ENCODE measurements at regions not wholly inside any gene's neighbourhood (a gene's known extent, or its start where the extent isn't known, plus 50 kb on each side); places are given as distances from the start of the nearest gene placed in this dataset.
"Not testable (repeated sequence)": the region's sequence is repeated elsewhere in the genome, so short reads cannot be mapped to it uniquely, and the experiment has no call there.

DNA sequence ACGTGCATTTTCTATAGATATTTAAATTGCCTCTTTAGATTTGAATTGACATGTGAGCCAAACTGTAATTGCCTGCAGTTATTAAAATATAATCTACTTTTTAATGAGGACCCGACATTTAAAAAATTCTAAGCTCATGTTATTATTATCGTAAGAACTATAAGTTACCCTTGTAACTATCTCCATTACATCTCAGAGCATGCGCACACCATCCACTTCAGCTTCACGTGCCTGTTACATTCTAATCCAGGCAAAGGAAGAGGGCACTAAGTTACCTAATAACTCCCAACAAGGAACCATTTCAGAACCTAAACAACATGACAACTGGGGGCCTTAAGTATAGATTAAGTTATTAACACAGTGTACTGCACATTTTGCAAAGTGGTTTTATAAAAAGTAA lies 509.0 kb upstream of the DPP6 start:
- no peaks in the 10 kb centered on the region for H3K36me3 ChIP-seq (ENCODE audit: insufficient read depth, low read length)
- no peaks in the 10 kb centered on the region for H3K9me3 ChIP-seq (ENCODE audit: low read length)
- H3K27ac ChIP-seq (ENCODE audit: low read depth, low read length): no peak overlapping the region

DNA sequence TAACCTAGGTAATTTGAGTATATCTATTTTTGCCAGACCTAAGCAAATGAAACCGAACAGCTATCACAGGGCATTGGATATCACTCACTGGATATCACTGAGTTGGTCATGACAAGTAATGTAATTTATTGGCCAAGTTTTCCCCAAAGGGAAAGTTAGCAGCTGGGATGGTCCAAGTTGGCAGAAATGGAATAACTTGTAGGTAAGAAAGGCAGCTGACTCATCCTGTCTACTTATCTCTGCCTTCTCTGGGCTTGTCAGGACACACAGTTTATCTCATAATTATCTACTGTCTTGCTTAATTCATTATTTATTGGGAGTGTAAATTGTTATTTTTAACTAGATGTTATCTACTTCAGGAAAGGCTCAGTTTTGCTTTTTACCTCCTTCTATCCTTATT lies 502.0 kb upstream of the DPP6 start:
- no peak overlapping the region for H3K9ac ChIP-seq (ENCODE audit: low read length)
- no peak overlapping the region for H3K27ac ChIP-seq (ENCODE audit: low read depth, low read length)
- H3K4me3 ChIP-seq (ENCODE audit: low read depth in 1 of 2, low read length in 2 of 2): no peak overlapping the region
- H3K4me1 ChIP-seq (ENCODE audit: insufficient read depth, low read length): peaks cover 10% of the 10 kb centered on the region
- no peaks in the 10 kb centered on the region for H3K27me3 ChIP-seq (ENCODE audit: control insufficient read depth in 1 of 2, insufficient read depth in 2 of 2, low read length in 2 of 2)
- no peaks in the 10 kb centered on the region for H3K9me3 ChIP-seq (ENCODE audit: low read length)
- H3K36me3 ChIP-seq (ENCODE audit: insufficient read depth, low read length): no peaks in the 10 kb centered on the region

More for the DNA sequence above, 509.0 kb upstream of the DPP6 start:
- Histone ChIP-seq H3K4me3 (ENCODE audit: low read depth in 1 of 2, low read length in 2 of 2) (no peak overlapping the region), H3K27me3 (ENCODE audit: control insufficient read depth in 1 of 2, insufficient read depth in 2 of 2, low read length in 2 of 2) (no peaks in the 10 kb centered on the region), H3K9ac (ENCODE audit: low read length) (no peak overlapping the region), H3K4me1 (ENCODE audit: insufficient read depth, low read length) (no peaks in the 10 kb centered on the region)

DNA sequence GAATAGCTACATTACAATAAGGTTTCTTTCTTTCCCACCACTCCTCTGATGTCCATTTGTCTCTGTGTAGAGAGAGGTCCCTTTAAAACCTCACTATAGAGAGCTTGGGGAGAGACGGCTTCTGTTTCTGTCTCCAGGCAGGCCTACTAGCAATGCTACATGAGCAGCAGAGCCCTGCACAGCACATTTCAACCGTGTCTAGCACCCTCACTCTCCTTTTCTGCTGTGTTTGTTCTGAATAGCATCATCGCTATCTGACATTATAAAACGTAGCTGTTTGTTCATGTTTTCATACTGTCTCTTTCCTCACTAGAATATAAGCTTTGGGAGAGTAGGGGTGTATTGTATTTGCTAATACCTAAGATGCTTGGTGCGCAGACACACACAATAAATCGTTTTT lies 487.8 kb upstream of the DPP6 start:
- Histone ChIP-seq H3K9me3 (ENCODE audit: low read length) (no peaks in the 10 kb centered on the region), H3K4me1 (ENCODE audit: insufficient read depth, low read length) (peaks cover 34% of the 10 kb centered on the region), H3K27me3 (ENCODE audit: control insufficient read depth in 1 of 2, insufficient read depth in 2 of 2, low read length in 2 of 2) (no peaks in the 10 kb centered on the region), H3K4me3 (ENCODE audit: low read depth in 1 of 2, low read length in 2 of 2) (no peak overlapping the region), H3K36me3 (ENCODE audit: insufficient read depth, low read length) (no peaks in the 10 kb centered on the region), H3K27ac (ENCODE audit: low read depth, low read length) (no peak overlapping the region), H3K9ac (ENCODE audit: low read length) (no peak overlapping the region)

DNA sequence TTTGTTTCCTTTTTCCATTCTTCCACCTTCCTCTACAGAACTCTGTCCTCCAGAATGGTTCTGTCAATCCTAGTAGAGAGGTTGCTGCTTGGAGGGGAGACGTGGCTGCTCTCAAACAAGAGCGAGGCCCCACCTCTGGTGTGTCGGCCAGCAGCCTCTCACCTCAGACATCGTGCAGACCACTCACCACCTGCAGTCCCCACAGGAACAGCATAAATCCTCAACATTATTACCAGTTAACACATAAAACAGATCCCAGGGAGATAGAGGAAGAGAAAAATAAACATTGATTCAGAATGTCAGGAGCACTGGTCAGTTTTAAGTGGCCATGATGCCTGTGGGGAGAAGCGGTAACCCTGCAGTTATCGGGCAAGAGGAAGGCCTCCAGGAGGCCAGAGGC lies 485.9 kb upstream of the DPP6 start:
- H3K36me3 ChIP-seq (ENCODE audit: insufficient read depth, low read length): no peaks in the 10 kb centered on the region
- H3K9ac ChIP-seq (ENCODE audit: low read length): no peak overlapping the region
- H3K27me3 ChIP-seq (ENCODE audit: control insufficient read depth in 1 of 2, insufficient read depth in 2 of 2, low read length in 2 of 2): no peaks in the 10 kb centered on the region
- no peaks in the 10 kb centered on the region for H3K9me3 ChIP-seq (ENCODE audit: low read length)
- no peak overlapping the region for H3K4me3 ChIP-seq (ENCODE audit: low read depth in 1 of 2, low read length in 2 of 2)
- H3K4me1 ChIP-seq (ENCODE audit: insufficient read depth, low read length): peaks cover 34% of the 10 kb centered on the region
- H3K27ac ChIP-seq (ENCODE audit: low read depth, low read length): no peak overlapping the region

DNA sequence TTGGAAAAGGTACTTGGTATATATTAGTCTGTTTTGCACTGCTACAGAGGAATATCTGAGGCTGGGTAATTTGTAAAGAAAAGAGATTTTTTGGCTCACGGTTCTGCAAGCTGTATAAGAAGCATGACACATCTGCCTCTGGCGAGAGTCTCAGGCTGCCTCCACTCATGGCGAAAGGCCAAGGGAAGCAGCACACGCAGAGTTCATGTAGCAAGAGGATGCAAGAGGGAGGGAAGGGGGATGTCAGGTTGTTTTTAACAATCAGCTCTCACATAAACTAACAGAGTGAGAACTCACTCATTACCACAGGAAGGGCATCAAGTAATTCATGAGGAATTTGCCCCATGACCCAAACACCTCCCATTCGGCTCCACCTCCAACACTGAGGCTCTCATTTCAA lies 484.8 kb upstream of the DPP6 start:
- no peaks in the 10 kb centered on the region for H3K27me3 ChIP-seq (ENCODE audit: control insufficient read depth in 1 of 2, insufficient read depth in 2 of 2, low read length in 2 of 2)
- H3K4me3 ChIP-seq (ENCODE audit: low read depth in 1 of 2, low read length in 2 of 2): no peak overlapping the region
- H3K9me3 ChIP-seq (ENCODE audit: low read length): no peaks in the 10 kb centered on the region
- H3K4me1 ChIP-seq (ENCODE audit: insufficient read depth, low read length): peaks cover 34% of the 10 kb centered on the region
- H3K27ac ChIP-seq (ENCODE audit: low read depth, low read length): no peak overlapping the region
- H3K36me3 ChIP-seq (ENCODE audit: insufficient read depth, low read length): no peaks in the 10 kb centered on the region
- H3K9ac ChIP-seq (ENCODE audit: low read length): no peak overlapping the region

DNA sequence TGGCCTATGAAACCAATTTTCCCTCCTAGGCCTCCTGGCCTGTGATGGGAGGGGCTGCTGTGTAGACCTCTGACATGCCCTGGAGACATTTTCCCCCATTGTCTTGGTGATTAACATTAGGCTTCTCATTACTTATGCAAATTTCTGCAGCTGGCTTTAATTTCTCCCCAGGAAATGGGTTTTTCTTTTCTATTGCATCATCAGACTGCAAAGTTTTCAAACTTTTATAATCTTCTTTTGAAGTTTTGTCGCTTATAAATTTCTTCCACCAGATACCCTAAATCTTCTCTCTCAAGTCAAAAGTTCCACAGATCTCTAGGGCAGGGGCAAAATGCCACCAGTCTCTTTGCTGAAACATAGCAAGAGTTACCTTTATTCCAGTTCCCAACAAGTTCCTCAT lies 482.7 kb upstream of the DPP6 start:
- H3K27me3 ChIP-seq (ENCODE audit: control insufficient read depth in 1 of 2, insufficient read depth in 2 of 2, low read length in 2 of 2); H3K36me3 ChIP-seq (ENCODE audit: insufficient read depth, low read length); H3K9me3 ChIP-seq (ENCODE audit: low read length); H3K9ac ChIP-seq (ENCODE audit: low read length); H3K27ac ChIP-seq (ENCODE audit: low read depth, low read length); H3K4me3 ChIP-seq (ENCODE audit: low read depth in 1 of 2, low read length in 2 of 2): not testable (repeated sequence)
- peaks cover 28% of the 10 kb centered on the region for H3K4me1 ChIP-seq (ENCODE audit: insufficient read depth, low read length)

DNA sequence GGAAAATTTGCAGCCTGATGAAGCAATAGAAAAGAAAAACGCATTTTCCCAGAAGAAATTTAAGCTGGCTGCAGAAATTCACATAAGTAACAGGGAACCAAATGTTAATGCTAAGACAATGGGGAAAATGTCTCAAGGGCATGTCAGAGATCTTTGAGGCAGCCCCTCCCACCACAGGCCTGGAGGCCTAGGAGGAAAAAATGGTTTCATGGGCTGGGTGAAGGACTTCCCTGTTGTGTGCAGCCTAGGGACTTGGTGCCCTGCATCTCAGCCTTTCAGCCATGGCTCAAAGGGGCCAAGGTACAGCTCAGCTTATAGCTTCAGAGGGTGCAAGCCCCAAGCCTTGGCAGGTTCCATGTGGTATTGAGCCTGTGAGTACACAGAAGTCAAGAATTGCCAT lies 476.1 kb upstream of the DPP6 start:
- Histone ChIP-seq H3K27me3 (ENCODE audit: control insufficient read depth in 1 of 2, insufficient read depth in 2 of 2, low read length in 2 of 2) (no peaks in the 10 kb centered on the region), H3K27ac (ENCODE audit: low read depth, low read length) (no peak overlapping the region), H3K4me3 (ENCODE audit: low read depth in 1 of 2, low read length in 2 of 2) (no peak overlapping the region), H3K9me3 (ENCODE audit: low read length) (no peaks in the 10 kb centered on the region), H3K36me3 (ENCODE audit: insufficient read depth, low read length) (no peaks in the 10 kb centered on the region), H3K4me1 (ENCODE audit: insufficient read depth, low read length) (no peaks in the 10 kb centered on the region), H3K9ac (ENCODE audit: low read length) (no peak overlapping the region)

DNA sequence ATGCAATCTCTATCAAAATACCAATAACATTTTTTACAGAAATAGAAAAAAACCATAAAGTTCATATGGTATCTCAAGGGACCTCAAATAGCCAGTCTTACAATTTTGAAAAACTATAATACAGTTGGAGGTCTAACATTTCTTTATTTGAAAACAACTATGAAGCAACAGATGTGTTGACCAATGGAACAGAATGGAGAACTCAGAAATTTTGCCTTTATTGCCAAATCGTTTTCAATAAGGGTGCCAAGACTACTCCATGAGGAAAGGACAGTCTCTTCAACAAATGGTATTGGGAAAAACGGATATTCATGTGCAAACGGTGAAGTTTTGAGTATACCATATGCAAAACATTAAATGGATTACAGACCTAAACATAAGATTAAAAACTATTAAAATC lies 470.8 kb upstream of the DPP6 start:
- H3K4me1 ChIP-seq (ENCODE audit: insufficient read depth, low read length): peaks cover 16% of the 10 kb centered on the region
- no peaks in the 10 kb centered on the region for H3K27me3 ChIP-seq (ENCODE audit: control insufficient read depth in 1 of 2, insufficient read depth in 2 of 2, low read length in 2 of 2)
- H3K36me3 ChIP-seq (ENCODE audit: insufficient read depth, low read length): no peaks in the 10 kb centered on the region
- H3K9me3 ChIP-seq (ENCODE audit: low read length): no peaks in the 10 kb centered on the region
- no peak overlapping the region for H3K4me3 ChIP-seq (ENCODE audit: low read depth in 1 of 2, low read length in 2 of 2)
- no peak overlapping the region for H3K9ac ChIP-seq (ENCODE audit: low read length)
- H3K27ac ChIP-seq (ENCODE audit: low read depth, low read length): no peak overlapping the region

DNA sequence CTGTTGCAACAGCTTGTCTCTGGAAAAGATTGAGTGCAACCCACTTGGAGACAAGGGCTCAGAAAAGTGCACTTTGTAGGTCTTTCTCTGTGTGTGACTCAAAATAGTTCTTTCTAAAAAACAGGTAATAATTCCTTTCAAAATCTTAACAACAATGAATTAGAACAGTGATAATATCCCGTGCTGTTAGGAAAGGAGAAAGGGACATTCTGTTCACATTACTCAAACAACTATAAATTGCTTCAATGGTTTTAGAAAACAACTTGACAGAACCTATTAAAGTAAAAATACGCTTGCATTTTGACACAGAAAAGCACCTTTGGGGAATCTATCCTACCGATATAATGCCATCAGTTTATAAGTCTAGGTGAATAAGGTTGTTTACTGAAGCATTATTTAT lies 468.1 kb upstream of the DPP6 start:
- H3K36me3 ChIP-seq (ENCODE audit: insufficient read depth, low read length): no peaks in the 10 kb centered on the region
- H3K4me1 ChIP-seq (ENCODE audit: insufficient read depth, low read length): peaks cover 16% of the 10 kb centered on the region
- H3K27me3 ChIP-seq (ENCODE audit: control insufficient read depth in 1 of 2, insufficient read depth in 2 of 2, low read length in 2 of 2): no peaks in the 10 kb centered on the region
- peak overlapping the region in 1 of 2 donors; percentile 22 for H3K4me3 ChIP-seq (ENCODE audit: low read depth in 1 of 2, low read length in 2 of 2)
- H3K9ac ChIP-seq (ENCODE audit: low read length): no peak overlapping the region
- H3K9me3 ChIP-seq (ENCODE audit: low read length): no peaks in the 10 kb centered on the region
- no peak overlapping the region for H3K27ac ChIP-seq (ENCODE audit: low read depth, low read length)

DNA sequence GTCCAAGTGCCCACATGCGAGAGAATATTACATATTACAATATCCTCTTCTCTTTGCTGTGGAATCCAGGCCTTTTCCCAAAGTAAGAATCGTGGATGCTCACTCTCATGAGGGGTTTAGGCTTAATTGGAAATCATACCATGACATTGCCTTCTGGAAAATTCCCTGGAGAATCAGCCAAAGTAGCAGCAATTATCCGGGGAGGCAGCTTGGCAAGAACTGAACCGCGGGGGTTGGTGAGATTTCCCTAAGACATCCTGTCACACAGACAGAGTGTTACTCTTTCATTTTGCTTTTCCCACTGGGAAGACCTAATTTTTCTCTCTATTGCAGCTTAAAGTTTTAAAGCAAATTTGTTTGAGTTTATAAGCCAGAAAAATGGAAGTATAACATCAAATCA lies 463.6 kb upstream of the DPP6 start:
- no peaks in the 10 kb centered on the region for H3K27me3 ChIP-seq (ENCODE audit: control insufficient read depth in 1 of 2, insufficient read depth in 2 of 2, low read length in 2 of 2)
- no peak overlapping the region for H3K9ac ChIP-seq (ENCODE audit: low read length)
- H3K36me3 ChIP-seq (ENCODE audit: insufficient read depth, low read length): no peaks in the 10 kb centered on the region
- H3K4me3 ChIP-seq (ENCODE audit: low read depth in 1 of 2, low read length in 2 of 2): no peak overlapping the region
- H3K27ac ChIP-seq (ENCODE audit: low read depth, low read length): no peak overlapping the region
- no peaks in the 10 kb centered on the region for H3K9me3 ChIP-seq (ENCODE audit: low read length)
- peaks cover 15% of the 10 kb centered on the region for H3K4me1 ChIP-seq (ENCODE audit: insufficient read depth, low read length)

DNA sequence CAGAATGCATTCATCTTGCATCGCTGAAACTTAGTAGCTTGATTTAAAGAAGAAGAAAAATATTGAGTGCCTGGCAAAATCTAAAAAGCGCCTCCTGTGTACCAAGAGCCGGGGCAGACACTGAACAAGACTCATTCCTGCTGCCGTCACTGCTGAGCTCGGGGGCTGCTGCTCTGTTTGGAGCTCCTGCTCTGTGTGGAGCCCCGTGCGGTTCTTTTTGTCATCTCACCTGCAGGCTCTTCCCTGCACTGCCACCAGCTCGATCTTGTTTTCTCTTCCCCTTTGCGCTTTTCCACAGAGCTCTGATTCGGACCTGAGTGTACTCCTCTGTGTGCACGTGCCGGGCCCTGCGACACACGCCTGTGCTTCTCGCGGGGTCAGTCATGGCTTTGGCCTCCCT lies 462.1 kb upstream of the DPP6 start:
- Histone ChIP-seq H3K36me3 (ENCODE audit: insufficient read depth, low read length) (no peaks in the 10 kb centered on the region), H3K27ac (ENCODE audit: low read depth, low read length) (no peak overlapping the region), H3K9ac (ENCODE audit: low read length) (no peak overlapping the region), H3K4me3 (ENCODE audit: low read depth in 1 of 2, low read length in 2 of 2) (no peak overlapping the region), H3K9me3 (ENCODE audit: low read length) (no peaks in the 10 kb centered on the region), H3K27me3 (ENCODE audit: control insufficient read depth in 1 of 2, insufficient read depth in 2 of 2, low read length in 2 of 2) (no peaks in the 10 kb centered on the region), H3K4me1 (ENCODE audit: insufficient read depth, low read length) (peaks cover 4% of the 10 kb centered on the region)

DNA sequence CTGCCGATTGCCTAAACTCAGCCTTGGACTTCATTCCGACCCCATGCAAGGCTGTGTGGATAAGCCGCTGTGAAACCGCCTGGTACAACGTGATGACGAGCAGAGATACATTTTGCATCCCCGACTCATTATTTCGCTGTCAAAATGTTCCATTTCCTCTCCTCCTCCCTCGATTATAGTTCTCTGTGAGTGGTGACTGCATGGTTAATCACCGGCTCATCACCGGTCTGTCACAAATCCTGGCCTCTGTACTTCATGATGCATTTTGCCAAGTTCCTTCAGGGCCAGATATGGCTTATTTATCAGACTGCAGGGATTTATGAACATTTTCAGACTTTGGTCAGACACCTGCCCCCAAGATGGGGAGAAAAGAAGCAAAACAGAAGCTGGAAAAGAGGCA lies 461.6 kb upstream of the DPP6 start:
- H3K27me3 ChIP-seq (ENCODE audit: control insufficient read depth in 1 of 2, insufficient read depth in 2 of 2, low read length in 2 of 2): no peaks in the 10 kb centered on the region
- peaks cover 4% of the 10 kb centered on the region for H3K4me1 ChIP-seq (ENCODE audit: insufficient read depth, low read length)
- H3K27ac ChIP-seq (ENCODE audit: low read depth, low read length): no peak overlapping the region
- no peaks in the 10 kb centered on the region for H3K9me3 ChIP-seq (ENCODE audit: low read length)
- H3K4me3 ChIP-seq (ENCODE audit: low read depth in 1 of 2, low read length in 2 of 2): no peak overlapping the region
- H3K36me3 ChIP-seq (ENCODE audit: insufficient read depth, low read length): no peaks in the 10 kb centered on the region
- H3K9ac ChIP-seq (ENCODE audit: low read length): no peak overlapping the region
